ENCODE measurements at regions not wholly inside any gene's neighbourhood (a gene's known extent, or its start where the extent isn't known, plus 50 kb on each side); places are given as distances from the start of the nearest gene placed in this dataset.

DNA sequence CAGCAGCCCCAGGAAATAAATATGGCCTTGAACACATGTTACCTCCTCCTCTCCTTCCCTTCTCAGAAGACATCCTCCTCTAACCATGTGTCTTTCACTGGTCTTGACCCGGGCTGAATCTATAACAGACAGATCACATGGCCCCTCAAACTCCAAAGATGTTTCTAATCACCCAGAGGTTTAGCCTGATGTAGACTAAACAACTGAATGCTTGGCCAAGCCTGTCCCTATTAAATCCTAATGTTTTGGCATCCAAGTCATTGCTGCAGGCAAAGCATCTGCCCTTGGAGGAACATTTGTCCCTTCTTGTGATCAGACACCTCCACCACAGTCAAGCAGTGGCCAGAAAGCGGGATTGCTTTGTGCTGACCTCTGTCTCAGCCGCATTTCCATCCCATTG is 65.5 kb downstream of the ANKRD60 start:
- no peak for DNase-seq

DNA sequence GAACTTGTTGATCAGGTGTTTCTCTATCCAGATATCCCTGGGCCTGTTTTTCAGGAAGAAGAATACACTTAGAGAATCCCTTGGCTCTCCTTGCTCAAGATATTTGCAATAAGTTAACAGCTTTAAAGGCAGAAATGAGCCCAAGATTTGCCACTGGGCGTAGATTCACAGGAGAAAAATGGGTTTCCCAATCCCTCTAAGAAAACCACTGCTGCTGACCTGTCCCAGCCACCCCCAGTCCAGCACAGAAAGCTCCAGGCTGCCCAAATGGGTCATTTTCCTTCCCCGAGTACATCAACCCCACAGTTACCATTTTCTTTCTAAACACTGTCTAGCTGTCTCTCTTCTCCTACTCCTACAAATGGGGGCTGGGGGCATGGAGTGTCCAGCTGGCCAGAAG is 67.3 kb downstream of the ANKRD60 start:
- DNase-seq: no peak

- no peak for DNase-seq
These were observed 67.9 kb downstream of the ANKRD60 start for GRCh38 chr20:58160451-58161061.

- no peak for DNase-seq
These were observed 73.1 kb downstream of the ANKRD60 start for GRCh38 chr20:58155148-58155925.

DNA sequence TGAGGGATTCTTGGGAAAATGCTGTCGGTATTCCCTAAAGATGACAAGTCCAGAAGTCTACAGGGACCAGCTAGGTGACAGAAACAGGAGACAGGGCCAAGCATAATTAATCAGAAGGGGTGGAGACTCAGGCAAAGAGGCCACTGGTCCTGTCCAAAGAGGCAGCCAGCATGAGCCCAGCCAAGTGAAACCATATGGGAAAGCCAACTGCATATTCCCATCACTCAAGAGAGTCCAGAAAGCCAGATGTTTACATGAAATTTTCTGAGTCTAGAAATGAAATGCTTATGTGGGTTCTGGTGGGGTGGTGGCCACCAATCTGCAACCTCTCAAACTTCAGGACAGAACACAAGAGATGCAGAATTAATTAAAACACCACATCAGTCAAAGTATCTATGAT is 74.3 kb downstream of the ANKRD60 start:
- DNase-seq: no peak

GRCh38 chr20:58153121-58153520 is 75.3 kb downstream of the ANKRD60 start:
- no peak for DNase-seq

GRCh38 chr20:58150772-58151171 is 77.7 kb downstream of the ANKRD60 start:
- peak; percentile 11 for DNase-seq

DNA sequence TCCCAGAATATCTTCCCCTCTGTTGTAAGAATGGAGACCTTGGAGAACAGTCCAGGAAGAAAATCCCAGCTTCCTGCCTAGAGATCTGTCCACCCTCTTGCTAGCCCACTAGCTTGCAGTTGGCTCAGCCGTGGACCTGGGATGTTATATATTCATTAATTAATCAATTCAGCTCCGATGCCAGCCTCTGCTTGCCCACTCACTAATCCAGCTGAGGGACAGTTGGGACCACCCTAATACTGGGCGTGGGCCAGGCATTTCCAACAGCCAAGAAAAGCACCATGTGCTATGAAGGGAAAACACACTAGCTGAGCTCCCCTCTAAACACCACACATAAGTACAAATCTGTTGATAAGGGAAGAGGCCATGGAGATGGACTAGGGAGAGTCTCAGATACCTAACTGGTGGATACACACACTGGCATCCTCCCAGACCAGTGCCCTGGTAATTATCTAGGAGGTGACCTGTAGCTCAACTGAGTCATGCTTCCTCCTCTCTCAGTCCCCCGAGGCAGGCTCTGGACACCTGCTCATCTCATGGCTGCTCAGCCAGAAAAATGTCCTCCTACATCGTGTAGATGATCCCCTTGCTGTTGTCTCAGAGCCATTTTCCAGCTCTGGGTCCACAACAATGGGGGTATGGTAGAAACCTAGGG is 78.9 kb downstream of the ANKRD60 start:
- no peak for DNase-seq

DNA sequence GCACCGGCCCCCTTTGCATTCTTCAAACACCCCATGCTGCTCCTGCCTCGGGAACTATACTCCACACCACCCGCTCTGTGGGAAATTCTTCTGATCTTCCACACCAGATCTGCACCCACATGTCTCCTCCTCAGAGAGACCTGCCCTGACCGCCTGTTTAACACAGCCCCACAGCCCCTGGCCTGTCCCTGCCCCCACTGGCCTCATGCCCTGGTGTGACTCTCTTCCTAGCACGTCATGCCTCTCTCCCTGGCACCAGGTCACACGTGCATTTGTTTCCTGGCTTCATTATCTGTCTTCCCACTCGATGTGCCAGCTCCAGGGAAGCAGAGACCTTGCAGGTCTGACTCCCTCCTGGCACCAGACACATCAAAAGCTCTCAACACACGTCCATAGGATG is 79.6 kb downstream of the ANKRD60 start:
- DNase-seq: no peak

GRCh38 chr20:58147628-58148370 is 80.7 kb downstream of the ANKRD60 start:
- DNase-seq: no peak

GRCh38 chr20:58146746-58147140 is 81.7 kb downstream of the ANKRD60 start:
- no peak for DNase-seq

GRCh38 chr20:58146081-58146745 is 82.2 kb downstream of the ANKRD60 start:
- no peak for DNase-seq

DNA sequence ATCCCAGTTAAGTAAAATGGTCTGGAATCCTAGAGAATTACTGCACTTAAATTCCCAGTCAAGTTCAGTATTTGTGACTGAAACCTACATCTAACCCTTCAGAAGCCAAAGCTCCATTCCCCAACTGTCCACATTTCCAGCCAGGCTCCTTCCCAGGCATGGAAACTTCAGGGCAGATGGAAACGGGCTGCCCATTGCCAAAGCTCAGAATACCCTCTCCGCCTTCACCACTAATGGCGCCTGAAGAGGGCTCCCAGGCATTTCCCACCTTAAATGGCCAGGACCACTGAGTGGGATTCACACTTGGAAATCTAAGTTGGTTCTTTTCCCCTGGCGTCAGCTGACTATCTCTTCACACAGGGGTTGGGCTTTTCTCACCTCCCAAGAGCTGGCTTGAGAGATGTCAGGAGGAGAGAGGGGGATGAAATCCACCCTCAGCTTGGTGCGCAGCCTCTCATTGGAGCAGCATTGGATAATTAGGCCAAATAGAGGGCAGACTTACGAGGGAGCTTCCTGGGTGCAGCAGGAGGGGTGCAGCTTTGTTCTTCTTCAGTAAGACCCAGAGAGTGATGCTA is 82.9 kb downstream of the ANKRD60 start:
- DNase-seq: no peak

GRCh38 chr20:58144096-58144495 is 84.4 kb downstream of the ANKRD60 start:
- no peak for DNase-seq

- no peak for DNase-seq
These were observed 84.9 kb downstream of the ANKRD60 start for GRCh38 chr20:58143531-58143930.

- no peak for DNase-seq
These were observed 85.6 kb downstream of the ANKRD60 start for GRCh38 chr20:58142843-58143185.

- DNase-seq: no peak
These were observed 86.2 kb downstream of the ANKRD60 start for GRCh38 chr20:58141971-58142842.

DNA sequence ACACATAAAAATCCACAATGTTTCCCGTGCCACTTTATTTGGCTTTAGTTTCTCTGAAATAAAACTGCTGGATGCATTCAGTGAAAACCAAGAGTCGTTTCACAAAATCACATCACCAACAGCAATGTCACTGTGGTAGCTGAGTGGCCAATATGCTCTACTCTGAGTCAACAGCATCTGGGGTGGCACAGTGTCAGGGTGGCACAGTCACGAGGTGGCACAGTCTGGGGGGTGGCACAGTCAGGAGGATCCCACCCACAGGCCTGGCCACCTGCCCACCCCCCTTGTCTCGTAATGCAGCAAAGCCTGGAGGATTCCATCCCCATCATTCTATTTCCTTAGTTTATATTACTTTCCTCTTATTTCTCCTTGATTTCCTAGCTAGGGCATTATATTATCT is 87.0 kb downstream of the ANKRD60 start:
- DNase-seq: no peak

DNA sequence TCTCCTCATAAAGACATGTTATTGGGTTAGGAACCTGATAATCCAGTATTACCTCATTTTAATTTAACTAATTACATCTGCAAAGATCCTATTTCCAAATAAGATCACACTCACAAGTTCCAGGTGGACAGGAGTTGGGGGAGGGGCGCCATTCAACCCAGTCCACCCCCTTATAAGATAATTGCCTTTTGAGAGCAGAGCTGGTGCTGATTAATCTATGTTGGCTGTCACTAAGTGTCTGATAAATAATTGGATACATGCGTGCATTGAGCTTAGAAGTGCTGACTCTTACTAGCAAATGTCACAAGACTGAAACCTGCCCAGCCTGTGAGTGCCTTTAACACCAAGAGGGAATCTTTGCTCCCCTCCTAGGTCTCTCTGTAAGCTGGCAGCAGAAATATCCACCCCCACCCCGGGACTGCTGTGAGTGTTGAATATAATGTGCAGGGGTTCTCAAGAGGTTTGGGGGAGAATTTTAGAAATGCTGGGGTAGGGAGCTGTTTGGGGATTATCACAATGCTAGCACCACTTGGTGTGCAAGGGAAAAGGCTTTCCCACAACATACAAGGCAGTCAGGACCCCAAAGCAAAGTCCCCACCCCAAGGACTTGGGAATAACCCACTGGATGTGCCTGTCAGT is 87.5 kb downstream of the ANKRD60 start:
- DNase-seq: no peak

DNA sequence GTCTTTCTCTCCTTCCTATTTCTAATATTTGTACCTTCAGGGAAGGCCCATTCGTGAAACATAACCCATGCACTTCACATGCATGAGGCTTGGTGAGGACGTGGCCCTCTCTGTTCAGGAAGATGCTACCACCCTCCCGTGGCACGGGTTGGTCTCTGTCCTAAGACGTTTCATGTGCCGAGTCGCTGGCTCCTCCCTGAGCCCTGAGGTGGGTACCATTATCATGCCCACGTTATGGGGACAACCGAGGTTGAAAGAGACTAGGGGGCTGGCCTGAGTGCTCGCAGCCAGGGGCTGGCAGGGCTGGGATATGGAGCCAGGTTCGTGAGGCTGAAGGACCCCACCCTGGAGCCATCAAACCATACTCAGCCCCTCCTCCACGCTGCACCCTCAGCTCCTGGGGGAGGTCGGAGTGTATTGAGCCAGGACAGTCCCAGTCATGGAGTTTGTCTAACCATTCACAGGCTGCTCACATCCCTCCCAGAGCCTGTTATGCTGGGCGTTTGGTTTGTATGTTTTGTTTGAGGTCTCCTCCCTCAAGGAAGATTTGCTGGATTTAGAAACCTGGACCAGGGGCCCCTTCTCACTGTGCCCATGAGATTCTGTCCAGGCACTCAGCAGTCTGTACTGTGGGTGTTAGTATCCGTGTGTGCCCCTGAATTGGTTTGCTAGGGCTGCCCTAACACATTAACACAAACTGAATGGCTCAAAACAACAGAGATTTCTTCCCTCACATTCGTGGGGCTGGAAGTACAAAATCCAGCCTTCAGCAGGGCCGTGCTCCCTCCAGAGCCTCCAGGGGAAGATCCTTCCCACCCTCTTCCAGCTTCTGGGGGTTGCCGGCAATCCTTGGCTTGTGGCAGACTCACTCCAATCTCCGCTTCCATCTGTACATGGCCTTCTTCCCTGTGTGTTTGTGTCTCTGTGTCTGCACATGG is 88.3 kb downstream of the ANKRD60 start:
- no peak for DNase-seq
